Epithelial cell of esophagus (primary cell): ENCODE measurements at regions not wholly inside any gene's neighbourhood (a gene's known extent, or its start where the extent isn't known, plus 50 kb on each side); places are given as distances from the start of the nearest gene placed in this dataset.

Experiments
- DNase-seq: peaks from one replicate; pipeline ENCODE4 v3.0.0; 2010; ENCODE audit warnings: low read depth
- H3K4me3 ChIP-seq: 2 replicates; pipeline ENCODE4 v1.5.1; 2011; ENCODE audit warnings: mild to moderate bottlenecking, low read length, control low read depth
- TF ChIP-seq, protein P1 (sequence below): IDR thresholded peaks from 2 replicates; pipeline ENCODE4 v1.5.1; 2011; ENCODE audit warnings: low read depth, mild to moderate bottlenecking, low read length, control low read depth, inconsistent platforms; ENCODE audit not compliant: insufficient read depth; ENCODE audit errors: missing control alignments

- TF ChIP-seq, protein P1, sequence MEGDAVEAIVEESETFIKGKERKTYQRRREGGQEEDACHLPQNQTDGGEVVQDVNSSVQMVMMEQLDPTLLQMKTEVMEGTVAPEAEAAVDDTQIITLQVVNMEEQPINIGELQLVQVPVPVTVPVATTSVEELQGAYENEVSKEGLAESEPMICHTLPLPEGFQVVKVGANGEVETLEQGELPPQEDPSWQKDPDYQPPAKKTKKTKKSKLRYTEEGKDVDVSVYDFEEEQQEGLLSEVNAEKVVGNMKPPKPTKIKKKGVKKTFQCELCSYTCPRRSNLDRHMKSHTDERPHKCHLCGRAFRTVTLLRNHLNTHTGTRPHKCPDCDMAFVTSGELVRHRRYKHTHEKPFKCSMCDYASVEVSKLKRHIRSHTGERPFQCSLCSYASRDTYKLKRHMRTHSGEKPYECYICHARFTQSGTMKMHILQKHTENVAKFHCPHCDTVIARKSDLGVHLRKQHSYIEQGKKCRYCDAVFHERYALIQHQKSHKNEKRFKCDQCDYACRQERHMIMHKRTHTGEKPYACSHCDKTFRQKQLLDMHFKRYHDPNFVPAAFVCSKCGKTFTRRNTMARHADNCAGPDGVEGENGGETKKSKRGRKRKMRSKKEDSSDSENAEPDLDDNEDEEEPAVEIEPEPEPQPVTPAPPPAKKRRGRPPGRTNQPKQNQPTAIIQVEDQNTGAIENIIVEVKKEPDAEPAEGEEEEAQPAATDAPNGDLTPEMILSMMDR, result no peak
- no peak for DNase-seq
- no peak overlapping the region for H3K4me3 ChIP-seq
Measured at GRCh38 chr15:96553451-96553850, 223.0 kb downstream of the NR2F2 start.

- peak; percentile 50 for DNase-seq
- TF ChIP-seq, protein P1, result no peak
- H3K4me3 ChIP-seq, result no peak overlapping the region
Measured at GRCh38 chr15:96553931-96554330, 223.4 kb downstream of the NR2F2 start.

DNA sequence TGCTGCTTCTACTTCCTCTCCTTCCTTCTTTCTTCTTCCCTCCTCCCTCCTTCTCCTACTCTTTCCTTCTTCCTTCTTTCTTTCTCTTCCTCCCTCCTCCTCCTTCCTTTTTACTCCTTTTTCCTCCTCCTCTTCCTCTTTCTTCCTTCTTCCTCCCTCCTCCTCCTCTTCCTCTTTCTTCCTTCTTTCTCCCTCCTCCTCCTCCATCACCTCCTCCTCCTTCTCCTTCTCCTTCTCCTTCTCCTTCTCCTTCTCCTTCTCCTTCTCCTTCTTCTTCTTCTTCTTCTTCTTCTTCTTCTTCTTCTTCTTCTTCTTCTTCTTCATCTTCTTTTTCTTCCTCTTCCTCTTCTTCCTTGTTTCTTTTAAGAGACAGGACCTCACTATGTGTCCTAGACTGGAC lies 224.0 kb downstream of the NR2F2 start:
- TF ChIP-seq, protein P1, result no peak
- DNase-seq, result no peak
- H3K4me3 ChIP-seq, result no peak overlapping the region

GRCh38 chr15:96559087-96559486 lies 228.6 kb downstream of the NR2F2 start:
- no peak for DNase-seq
- no peak overlapping the region for H3K4me3 ChIP-seq
- TF ChIP-seq, protein P1, result no peak

DNA sequence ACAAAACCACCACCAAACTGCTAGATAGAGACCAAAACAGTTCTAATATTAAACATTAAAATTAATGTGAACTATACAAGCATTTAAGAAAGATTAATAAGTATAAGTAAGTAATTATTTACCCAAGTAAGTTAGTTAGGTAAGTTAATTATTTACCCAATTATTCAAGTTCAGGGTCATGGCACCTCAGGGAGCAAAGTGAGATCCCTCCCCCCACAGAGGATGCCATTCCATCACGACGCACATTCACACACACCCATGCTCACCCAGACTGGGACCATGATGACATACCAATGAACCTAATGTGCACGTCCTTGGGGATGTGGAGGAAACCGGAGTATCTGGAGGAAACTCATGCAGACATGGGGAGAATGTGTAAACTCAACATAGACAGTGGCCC lies 229.1 kb downstream of the NR2F2 start:
- DNase-seq, result no peak
- TF ChIP-seq, protein P1, result no peak
- no peak overlapping the region for H3K4me3 ChIP-seq

DNA sequence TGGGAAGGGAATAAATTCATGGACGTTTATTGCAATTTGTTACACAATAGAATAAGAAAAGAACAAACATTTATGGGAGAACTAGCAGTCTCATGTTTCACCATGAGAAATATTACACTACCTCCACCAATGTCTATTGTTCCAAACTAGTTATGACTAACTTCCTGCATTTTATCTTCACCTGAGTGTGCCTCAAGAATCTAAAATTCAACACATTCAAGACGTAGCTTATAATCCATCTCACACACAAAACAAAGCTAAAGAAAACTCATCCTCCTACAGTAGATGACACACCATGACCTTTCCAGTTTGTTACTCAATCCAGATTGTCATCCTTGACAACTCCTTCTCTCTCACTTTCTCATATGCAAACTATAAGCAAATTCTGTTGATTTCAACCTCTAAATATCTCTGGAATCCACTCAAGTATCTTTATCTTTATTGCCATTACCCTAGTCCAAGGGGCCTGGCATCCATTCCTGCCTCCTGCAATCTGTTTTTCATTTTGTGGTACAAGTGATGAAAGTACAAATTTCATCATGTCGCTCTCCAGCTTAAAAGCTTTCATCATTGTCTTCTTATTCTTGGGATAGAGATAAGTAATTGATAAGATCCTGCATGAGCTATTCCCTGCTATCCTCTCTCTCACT lies 229.9 kb downstream of the NR2F2 start:
- H3K4me3 ChIP-seq, result no peak overlapping the region
- peak; percentile 87 for DNase-seq
- TF ChIP-seq, protein P1, result no peak

- DNase-seq, result no peak
- H3K4me3 ChIP-seq, result no peak overlapping the region
- TF ChIP-seq, protein P1, result no peak
Measured at GRCh38 chr15:96561593-96561992, 231.1 kb downstream of the NR2F2 start.
